D721Med (cell line): ENCODE measurements at regions not wholly inside any gene's neighbourhood (a gene's known extent, or its start where the extent isn't known, plus 50 kb on each side); places are given as distances from the start of the nearest gene placed in this dataset.

Experiments
- DNase-seq: peaks from one replicate; pipeline ENCODE4 v3.0.0; 2011; ENCODE audit warnings: low spot score; ENCODE audit not compliant: insufficient read length
- FAIRE-seq: peaks from 2 replicates; lab custom pipeline; 2011; peaks lifted over from hg19 to GRCh38; lab: Jason Lieb, UNC
- CTCF ChIP-seq: IDR thresholded peaks from 2 replicates; pipeline ENCODE4 v1.5.1; 2012; ENCODE audit warnings: mild to moderate bottlenecking, control low read depth; ENCODE audit not compliant: insufficient read depth; ENCODE audit errors: missing control alignments

- DNase-seq (no peak), FAIRE-seq (no peak)
- no peak for TF ChIP-seq CTCF
Observed at GRCh38 chr15:66899555-66900350, 165.6 kb upstream of the SMAD3 start.

DNA sequence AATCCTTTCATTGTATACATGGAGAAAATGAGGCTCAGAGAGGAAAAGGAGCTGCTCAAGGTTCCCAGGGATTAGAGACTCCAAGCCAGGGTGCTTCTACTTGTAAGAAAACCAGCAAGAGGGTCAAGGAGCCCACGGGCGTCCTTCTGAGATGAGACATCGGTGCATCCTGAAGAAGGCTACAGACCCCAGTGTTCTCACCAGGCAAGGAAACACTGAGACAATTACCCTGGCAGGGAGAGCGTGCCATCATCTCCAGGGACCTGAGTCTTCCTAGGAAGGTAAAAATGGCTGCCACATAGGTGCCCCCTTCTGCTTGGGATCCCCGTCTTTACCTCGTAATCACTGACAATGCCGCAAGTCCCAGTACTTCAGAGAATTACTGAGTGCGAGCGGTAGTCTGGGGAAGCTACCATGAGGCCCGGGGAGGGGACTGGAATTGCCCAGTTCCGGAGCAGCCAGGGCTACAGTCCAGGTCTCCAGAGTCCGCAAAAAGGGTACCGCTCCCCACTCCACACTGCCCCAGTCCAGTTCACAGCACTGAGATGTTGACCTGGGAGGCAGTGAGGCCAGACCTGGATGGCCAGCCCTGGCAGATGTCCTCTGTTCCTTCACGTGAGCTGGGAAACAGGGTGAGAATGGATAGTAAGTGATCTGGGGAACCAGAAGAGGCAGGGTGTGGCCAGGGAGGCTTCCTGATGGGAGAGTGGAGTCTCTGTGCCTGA lies 164.7 kb upstream of the SMAD3 start:
- TF ChIP-seq CTCF: no peak
- no peak for DNase-seq
- FAIRE-seq: no peak

DNA sequence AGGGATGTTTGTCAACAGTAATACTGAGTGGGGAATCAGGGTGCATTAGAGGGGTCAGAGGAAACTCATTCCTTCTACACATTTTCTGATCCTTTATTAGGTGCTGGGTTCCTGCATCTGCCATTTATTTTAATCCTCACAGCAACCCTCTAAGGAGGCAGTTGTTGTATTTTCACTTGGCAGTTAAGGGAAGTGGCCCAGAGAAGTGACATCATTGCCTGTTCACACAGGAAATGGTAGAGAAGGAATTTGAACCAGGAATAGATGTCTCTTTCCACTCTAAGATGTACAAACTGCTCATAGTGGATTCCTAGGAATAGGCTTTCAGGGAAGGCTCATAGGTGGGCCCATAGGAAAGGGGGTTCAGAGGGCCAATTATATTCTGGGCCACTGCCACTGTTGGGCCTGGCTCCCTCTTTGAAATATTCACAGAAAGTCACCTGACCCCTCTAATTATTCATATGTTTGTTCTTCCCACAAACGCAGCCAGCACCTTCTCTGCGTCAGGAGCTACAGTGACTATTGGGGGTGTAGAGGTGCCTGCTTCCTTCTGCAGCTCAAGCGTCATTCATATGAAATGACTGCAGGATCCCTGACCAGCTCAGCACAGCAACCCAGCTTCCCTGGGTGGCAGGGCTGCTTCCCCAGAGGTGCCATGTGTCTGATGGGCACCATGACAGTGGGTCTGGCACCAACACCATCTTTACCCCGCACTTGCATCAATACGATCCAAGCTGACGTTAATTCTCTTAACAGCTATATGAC lies 163.9 kb upstream of the SMAD3 start:
- no peak for TF ChIP-seq CTCF

GRCh38 chr15:66905185-66905584 lies 160.2 kb upstream of the SMAD3 start:
- TF ChIP-seq CTCF: no peak
- FAIRE-seq (no peak), DNase-seq (no peak)

More for the DNA sequence above, 163.9 kb upstream of the SMAD3 start:
- DNase-seq: no peak
- no peak for FAIRE-seq

DNA sequence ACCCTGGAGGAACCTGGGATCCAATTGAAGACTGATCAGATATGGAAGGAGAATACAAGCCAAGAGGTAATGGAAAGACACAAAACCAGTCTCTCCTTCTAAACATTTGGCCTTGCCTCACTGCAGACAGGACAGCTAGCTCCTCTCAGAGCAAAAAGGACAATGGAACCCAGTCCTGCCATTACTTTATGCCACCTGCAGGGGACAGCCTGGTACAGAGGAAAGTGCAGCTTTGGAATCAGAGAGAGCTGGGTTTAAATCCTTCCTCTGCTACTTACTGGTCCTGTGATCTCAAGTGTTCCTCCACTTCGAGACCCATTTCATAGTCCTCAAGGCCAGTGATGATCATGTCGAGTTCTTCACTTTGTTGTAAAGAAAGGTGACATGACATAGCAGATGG lies 159.4 kb upstream of the SMAD3 start:
- TF ChIP-seq CTCF: peak; percentile 41
- DNase-seq: no peak
- no peak for FAIRE-seq

GRCh38 chr15:66906668-66907614 lies 158.5 kb upstream of the SMAD3 start:
- no peak for TF ChIP-seq CTCF
- FAIRE-seq: no peak
- DNase-seq: no peak
